ENCODE measurements at regions not wholly inside any gene's neighbourhood (a gene's known extent, or its start where the extent isn't known, plus 50 kb on each side); places are given as distances from the start of the nearest gene placed in this dataset.

DNA sequence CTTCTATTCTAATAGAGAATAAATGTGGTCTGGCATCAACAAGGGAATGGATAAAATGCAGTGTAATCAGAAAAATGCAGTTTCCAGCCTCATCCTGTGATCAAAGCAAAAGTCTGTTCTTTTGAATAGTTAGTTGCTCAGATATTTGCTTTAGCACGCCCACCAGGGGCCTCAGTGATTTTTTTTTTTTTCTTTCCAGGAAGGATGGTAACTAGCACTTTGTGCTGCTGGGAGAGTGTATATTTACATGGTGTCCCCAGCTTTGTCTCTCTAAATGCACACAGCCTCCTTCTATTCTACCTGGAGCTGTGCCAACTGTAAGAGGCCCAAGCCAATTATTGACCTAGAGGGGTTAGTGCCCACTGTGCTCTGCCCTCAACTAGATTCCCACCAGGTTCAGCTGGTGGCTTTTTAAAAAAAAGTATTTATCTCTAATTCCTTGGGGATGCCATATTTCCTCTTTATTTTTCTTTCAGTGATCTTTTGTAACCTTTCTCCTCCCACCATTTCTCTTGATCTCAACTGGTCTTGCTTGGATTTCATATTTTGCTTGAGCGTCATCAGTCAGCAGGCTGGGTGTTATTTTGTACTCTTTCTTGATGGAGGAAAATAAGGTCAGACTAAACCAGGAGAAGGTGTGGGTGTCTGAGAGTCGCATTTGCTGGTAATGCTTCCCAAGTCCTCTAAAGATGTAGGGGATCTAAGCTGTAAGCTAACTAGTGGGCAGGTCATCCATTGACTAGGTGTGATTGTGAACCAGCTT is 193.0 kb upstream of the C9orf72 start:
- no TSS peak for BruUV-seq (replicated peaks)
- POLR2A ChIA-PET (ENCODE audit: unreplicated experiment) = no interaction called here
- Histone ChIP-seq H3K27ac (ENCODE audit: insufficient read depth, low read length) (no peak overlapping the region), H3K4me1 (ENCODE audit: control insufficient read depth, insufficient read depth, low read length) (no peaks in the 10 kb centered on the region), H3K4ac (ENCODE audit: low read depth, low read length) (no peak overlapping the region), H3K79me1 (ENCODE audit: low read depth in 1 of 2, low read length in 2 of 2) (no peaks in the 10 kb centered on the region), H3K4me2 (ENCODE audit: low read depth, low read length) (no peak overlapping the region), H3K36me3 (ENCODE audit: control insufficient read depth, insufficient read depth, low read length) (no peaks in the 10 kb centered on the region), H3K4me3 (ENCODE audit: insufficient read depth, low read depth, low read length) (no peak overlapping the region), H3K23ac (ENCODE audit: low read depth, low read length) (no peak overlapping the region), H2AK5ac (ENCODE audit: low read depth, low read length) (no peak overlapping the region), H4K5ac (ENCODE audit: low read depth, low read length) (no peak overlapping the region), H3K9ac (ENCODE audit: low read depth, low read length) (no peak overlapping the region), H3K9me3 (ENCODE audit: control insufficient read depth, insufficient read depth, low read length) (no peaks in the 10 kb centered on the region), H2BK15ac (ENCODE audit: low read depth, low read length) (no peak overlapping the region), H4K8ac (ENCODE audit: low read depth in 2 of 2, low read length in 2 of 2) (no peak overlapping the region), H2AK9ac (replicated peaks; ENCODE audit: low read depth, low read length, poor library complexity) (no peak overlapping the region), H4K91ac (ENCODE audit: insufficient read depth, low read depth, low read length) (no peak overlapping the region), H3K27me3 (ENCODE audit: control insufficient read depth, insufficient read depth, low read length) (no peaks in the 10 kb centered on the region), H3K14ac (replicated peaks; ENCODE audit: low read depth, low read length) (no peak overlapping the region), H3K56ac (ENCODE audit: extremely low read depth, insufficient read depth, low read length) (no peak overlapping the region), H4K20me1 (ENCODE audit: insufficient read depth, low read length) (no peaks in the 10 kb centered on the region), H2BK120ac (ENCODE audit: low read depth, low read length) (no peak overlapping the region), H2BK5ac (ENCODE audit: low read depth, low read length, poor library complexity, severe bottlenecking) (no peak overlapping the region), H3K18ac (ENCODE audit: low read depth, low read length) (no peak overlapping the region), H2AFZ (replicated peaks; ENCODE audit: low read length, poor library complexity) (no peak overlapping the region), H2BK20ac (ENCODE audit: low read depth, low read length) (no peak overlapping the region), H3K9me1 (ENCODE audit: insufficient read depth, low read length) (no peaks in the 10 kb centered on the region)
- in situ Hi-C loops (cut with MboI; ENCODE audit: low sequenced_read_pairs) (no loop called here), intact Hi-C loops (cut with micrococcal nuclease) (no loop called here), dilution Hi-C loops (cut with HindIII; ENCODE audit: low sequenced_read_pairs, unreplicated experiment) (no loop called here)
- TF ChIP-seq, protein P1, sequence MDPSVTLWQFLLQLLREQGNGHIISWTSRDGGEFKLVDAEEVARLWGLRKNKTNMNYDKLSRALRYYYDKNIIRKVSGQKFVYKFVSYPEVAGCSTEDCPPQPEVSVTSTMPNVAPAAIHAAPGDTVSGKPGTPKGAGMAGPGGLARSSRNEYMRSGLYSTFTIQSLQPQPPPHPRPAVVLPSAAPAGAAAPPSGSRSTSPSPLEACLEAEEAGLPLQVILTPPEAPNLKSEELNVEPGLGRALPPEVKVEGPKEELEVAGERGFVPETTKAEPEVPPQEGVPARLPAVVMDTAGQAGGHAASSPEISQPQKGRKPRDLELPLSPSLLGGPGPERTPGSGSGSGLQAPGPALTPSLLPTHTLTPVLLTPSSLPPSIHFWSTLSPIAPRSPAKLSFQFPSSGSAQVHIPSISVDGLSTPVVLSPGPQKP (IDR thresholded peaks at IDR 0.05; ENCODE audit: borderline replicate concordance, low read depth, low read length) = no peak
- TF ChIP-seq CEBPB (IDR thresholded peaks at IDR 0.05; ENCODE audit: low read depth, low read length) (no peak), MXI1 (IDR thresholded peaks at IDR 0.05; ENCODE audit: borderline replicate concordance, low read depth, low read length) (no peak), POLR2A (IDR thresholded peaks at IDR 0.05; ENCODE audit: low read depth, low read length) (no peak), FOS (IDR thresholded peaks at IDR 0.05; ENCODE audit: low read depth, low read length) (no peak), RFX5 (IDR thresholded peaks at IDR 0.05; ENCODE audit: low read depth, low read length) (no peak), USF2 (IDR thresholded peaks at IDR 0.05; ENCODE audit: low read depth, low read length) (no peak), MAFK (IDR thresholded peaks at IDR 0.05; ENCODE audit: low read depth, low read length) (no peak), MAZ (IDR thresholded peaks at IDR 0.05; ENCODE audit: borderline replicate concordance, low read depth, low read length) (no peak), BHLHE40 (IDR thresholded peaks at IDR 0.05; ENCODE audit: low read depth, low read length) (no peak), RAD21 (IDR thresholded peaks at IDR 0.05; ENCODE audit: low read length) (no peak), NFE2L2 (IDR thresholded peaks at IDR 0.05; ENCODE audit: low read depth, low read length) (no peak), SMC3 (IDR thresholded peaks at IDR 0.05; ENCODE audit: low read depth, low read length) (no peak)
- no peak for ATAC-seq (ENCODE audit: low read depth)
- DNase-seq = no peak
- no CpG with 5 or more reads among the region's 3 CpGs for WGBS, 2 experiments (ENCODE audit: extremely low coverage in 2 of 2, insufficient read length in 1 of 2)
- CTCF ChIA-PET = no interaction called here
